Cardiac muscle cell (in vitro differentiated cells and primary cell): ENCODE measurements at regions not wholly inside any gene's neighbourhood (a gene's known extent, or its start where the extent isn't known, plus 50 kb on each side); places are given as distances from the start of the nearest gene placed in this dataset.
A peak's percentile ranks its signal among the peaks of the same experiment; 100 is the strongest.
"Not testable (repeated sequence)": the region's sequence is repeated elsewhere in the genome, so short reads cannot be mapped to it uniquely, and the experiment has no call there.

Experiments
- DNase-seq, 2 donors: peaks; one replicate each; pipeline versions ENCODE4 v3.0.0 to v3.0.0-alpha.2; 2010 to 2017; ENCODE audit warnings: low read depth in 1 of 2, low spot score in 1 of 2
- H3K27ac ChIP-seq: fragments of 200-600 bp; sonication (generic); 2 replicates; pipeline ENCODE4 v1.5.1; 2016
- H3K27me3 ChIP-seq: fragments of 200-600 bp; sonication (generic); 2 replicates; pipeline ENCODE4 v1.6.0; 2016; ENCODE audit warnings: control low read depth
- H3K36me3 ChIP-seq: fragments of 200-600 bp; sonication (generic); 2 replicates; pipeline ENCODE4 v1.5.1; 2016; ENCODE audit warnings: control low read depth
- H3K4me1 ChIP-seq: fragments of 200-600 bp; sonication (generic); 2 replicates; pipeline ENCODE4 v1.8.1; 2017; ENCODE audit warnings: low read depth, mild to moderate bottlenecking, mixed run types
- H3K4me3 ChIP-seq: fragments of 200-600 bp; sonication (generic); 2 replicates; pipeline ENCODE4 v1.5.1; 2016; ENCODE audit warnings: mild to moderate bottlenecking
- H3K9me3 ChIP-seq: fragments of 200-600 bp; sonication (generic); 2 replicates; pipeline ENCODE4 v1.5.1; 2017; ENCODE audit warnings: low read depth, mild to moderate bottlenecking, control low read depth

DNA sequence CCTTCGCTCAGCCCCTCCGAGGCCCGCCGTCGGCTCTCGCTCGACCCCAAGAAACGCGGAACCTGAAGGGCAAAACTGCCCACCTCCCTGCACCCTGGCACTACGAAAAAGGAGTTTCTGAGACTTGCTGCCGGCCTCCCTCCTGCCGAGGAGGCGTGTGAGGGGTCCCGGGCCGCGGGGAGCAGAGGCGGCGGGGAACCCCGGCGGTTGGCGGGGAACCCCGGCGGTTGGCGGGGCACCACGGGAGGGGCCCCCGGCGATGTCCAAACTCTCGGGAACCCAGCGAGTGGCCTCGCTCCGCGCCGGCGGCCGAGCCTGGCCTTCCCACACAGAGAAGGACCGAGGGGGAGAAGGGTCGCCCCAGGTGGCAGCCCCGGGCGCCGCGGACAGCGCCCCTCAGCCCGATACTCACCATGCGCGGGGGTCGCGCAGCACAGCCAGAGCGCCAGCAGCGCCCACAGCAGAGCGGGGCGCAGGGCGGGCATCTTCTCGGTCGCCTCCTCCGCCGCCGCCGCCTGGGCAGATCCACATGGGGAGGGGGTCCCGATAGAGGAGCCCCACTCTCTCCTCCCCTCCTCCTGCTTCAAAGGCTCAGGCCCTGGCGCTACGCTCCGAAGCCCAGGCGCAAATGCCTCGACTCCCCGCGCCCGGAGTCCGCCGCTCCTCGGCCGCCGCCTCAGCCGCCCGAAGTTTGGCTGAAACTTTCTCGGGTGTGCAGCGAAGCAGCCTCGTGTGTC lies 69.4 kb upstream of the NUDT4B start:
- peak overlapping the region; percentile 75 for H3K27ac ChIP-seq
- not testable (repeated sequence) for H3K36me3 ChIP-seq, H3K4me1 ChIP-seq, H3K9me3 ChIP-seq, H3K27me3 ChIP-seq
- peak overlapping the region; percentile 76 for H3K4me3 ChIP-seq
- DNase-seq = peak in 1 of 2 donors; percentile 50

- not testable (repeated sequence) for H3K4me1 ChIP-seq, H3K27ac ChIP-seq, DNase-seq, H3K9me3 ChIP-seq, H3K36me3 ChIP-seq, H3K27me3 ChIP-seq
- peak overlapping the region; percentile 76 for H3K4me3 ChIP-seq
These were observed 68.7 kb upstream of the NUDT4B start for GRCh38 chr1:148679787-148680326.

GRCh38 chr1:148686735-148687134 lies 61.8 kb upstream of the NUDT4B start:
- not testable (repeated sequence) for H3K27ac ChIP-seq, DNase-seq, H3K4me1 ChIP-seq, H3K36me3 ChIP-seq, H3K27me3 ChIP-seq, H3K9me3 ChIP-seq, H3K4me3 ChIP-seq

GRCh38 chr1:148687376-148687775 lies 61.2 kb upstream of the NUDT4B start:
- not testable (repeated sequence) for H3K27ac ChIP-seq, H3K36me3 ChIP-seq, H3K9me3 ChIP-seq, H3K27me3 ChIP-seq, H3K4me3 ChIP-seq, DNase-seq, H3K4me1 ChIP-seq
